Type B pancreatic cell (in vitro differentiated cells): ENCODE measurements at regions not wholly inside any gene's neighbourhood (a gene's known extent, or its start where the extent isn't known, plus 50 kb on each side); places are given as distances from the start of the nearest gene placed in this dataset.
"Not testable (repeated sequence)": the region's sequence is repeated elsewhere in the genome, so short reads cannot be mapped to it uniquely, and the experiment has no call there.

Experiments
- DNase-seq: peaks from one replicate; pipeline ENCODE4 v3.0.0; 2021; ENCODE audit warnings: mixed read lengths; ENCODE audit not compliant: unreplicated experiment; ENCODE audit errors: extremely low spot score
- H3K27ac Mint-ChIP-seq: 2 replicates; pipeline ENCODE4 v1.8.0; 2021; ENCODE audit warnings: mild to moderate bottlenecking, mixed read lengths
- H3K27me3 Mint-ChIP-seq: 2 replicates; pipeline ENCODE4 v1.8.0; 2021; ENCODE audit warnings: mixed read lengths
- H3K36me3 Mint-ChIP-seq: 2 replicates; pipeline ENCODE4 v1.8.0; 2021; ENCODE audit warnings: mixed read lengths
- H3K4me1 Mint-ChIP-seq: one replicate; pipeline ENCODE4 v1.8.0; 2021; ENCODE audit warnings: mixed read lengths; ENCODE audit not compliant: unreplicated experiment
- H3K4me3 Mint-ChIP-seq: 2 replicates; pipeline ENCODE4 v1.8.0; 2021; ENCODE audit warnings: mild to moderate bottlenecking, mixed read lengths
- H3K9me3 Mint-ChIP-seq: 2 replicates; pipeline ENCODE4 v1.8.0; 2021; ENCODE audit warnings: mixed read lengths
- CTCF ChIP-seq: fragments of 200-600 bp; sonication (generic); conservative IDR thresholded peaks from 2 replicates; pipeline ENCODE4 v1.5.0; 2021; ENCODE audit warnings: antibody characterized with exemption, mild to moderate bottlenecking

- Mint-ChIP-seq H3K4me1 (peaks cover 34% of the 10 kb centered on the region), H3K27ac (peak overlapping the region; percentile 63), H3K27me3 (no peaks in the 10 kb centered on the region)
These were observed 152.4 kb upstream of the PTPN1 start for GRCh38 chr20:50357783-50358161.

GRCh38 chr20:50358166-50358565 is 152.0 kb upstream of the PTPN1 start:
- Mint-ChIP-seq H3K9me3 (no peaks in the 10 kb centered on the region), H3K4me3 (no peak overlapping the region), H3K4me1 (peaks cover 33% of the 10 kb centered on the region), H3K27ac (peak overlapping the region; percentile 63), H3K27me3 (no peaks in the 10 kb centered on the region), H3K36me3 (no peaks in the 10 kb centered on the region)
- no peak for TF ChIP-seq CTCF
- no peak for DNase-seq

More at GRCh38 chr20:50357783-50358161, 152.4 kb upstream of the PTPN1 start:
- no peaks in the 10 kb centered on the region for H3K36me3 Mint-ChIP-seq
- no peak for DNase-seq
- no peaks in the 10 kb centered on the region for H3K9me3 Mint-ChIP-seq
- no peak overlapping the region for H3K4me3 Mint-ChIP-seq
- TF ChIP-seq CTCF: no peak

GRCh38 chr20:50358971-50359370 is 151.2 kb upstream of the PTPN1 start:
- Mint-ChIP-seq H3K27ac (peak overlapping the region; percentile 71), H3K36me3 (no peaks in the 10 kb centered on the region), H3K9me3 (no peaks in the 10 kb centered on the region), H3K4me1 (peaks cover 32% of the 10 kb centered on the region), H3K27me3 (no peaks in the 10 kb centered on the region), H3K4me3 (no peak overlapping the region)
- no peak for DNase-seq
- TF ChIP-seq CTCF: no peak

GRCh38 chr20:50359607-50360217 is 150.5 kb upstream of the PTPN1 start:
- Mint-ChIP-seq H3K27me3 (no peaks in the 10 kb centered on the region), H3K9me3 (no peaks in the 10 kb centered on the region), H3K4me3 (peak overlapping the region; percentile 20), H3K27ac (peak overlapping the region; percentile 71), H3K4me1 (peaks cover 33% of the 10 kb centered on the region), H3K36me3 (no peaks in the 10 kb centered on the region)
- no peak for DNase-seq
- TF ChIP-seq CTCF: no peak

- Mint-ChIP-seq H3K27ac (peak overlapping the region; percentile 71), H3K4me3 (no peak overlapping the region), H3K9me3 (no peaks in the 10 kb centered on the region), H3K4me1 (peaks cover 30% of the 10 kb centered on the region), H3K36me3 (no peaks in the 10 kb centered on the region), H3K27me3 (no peaks in the 10 kb centered on the region)
- DNase-seq: no peak
- TF ChIP-seq CTCF: no peak
These were observed 149.9 kb upstream of the PTPN1 start for GRCh38 chr20:50360218-50360672.

GRCh38 chr20:50360921-50361320 is 149.3 kb upstream of the PTPN1 start:
- H3K4me1 Mint-ChIP-seq: peaks cover 30% of the 10 kb centered on the region
- H3K9me3 Mint-ChIP-seq: no peaks in the 10 kb centered on the region
- H3K36me3 Mint-ChIP-seq: no peaks in the 10 kb centered on the region
- no peak for TF ChIP-seq CTCF
- DNase-seq: no peak
- H3K4me3 Mint-ChIP-seq: no peak overlapping the region
- no peak overlapping the region for H3K27ac Mint-ChIP-seq
- no peaks in the 10 kb centered on the region for H3K27me3 Mint-ChIP-seq

- not testable (repeated sequence) for H3K27me3 Mint-ChIP-seq, DNase-seq, H3K36me3 Mint-ChIP-seq, H3K27ac Mint-ChIP-seq, H3K9me3 Mint-ChIP-seq, H3K4me3 Mint-ChIP-seq
- peaks cover 36% of the 10 kb centered on the region for H3K4me1 Mint-ChIP-seq
These were observed 148.0 kb upstream of the PTPN1 start for GRCh38 chr20:50362177-50362576.
